NOMO-1 treated with dmso at 0.1 percent for 144 hours (cell line): ENCODE measurements at regions not wholly inside any gene's neighbourhood (a gene's known extent, or its start where the extent isn't known, plus 50 kb on each side); places are given as distances from the start of the nearest gene placed in this dataset.

Experiments used
- DNase-seq: peaks from one replicate; lab custom pipeline; 2025; ENCODE audit not compliant: unreplicated experiment; lab: John Stamatoyannopoulos, UW

GRCh38 chr9:119838210-119838609 is 469.0 kb upstream of the BRINP1 start:
- DNase-seq = no peak

- no peak for DNase-seq
Observed at GRCh38 chr9:119836036-119836435, 466.8 kb upstream of the BRINP1 start.

GRCh38 chr9:119834064-119834620 is 464.9 kb upstream of the BRINP1 start:
- no peak for DNase-seq

- DNase-seq = no peak
Observed at GRCh38 chr9:119831309-119831708, 462.1 kb upstream of the BRINP1 start.

- DNase-seq = no peak
Observed at GRCh38 chr9:119829748-119830147, 460.5 kb upstream of the BRINP1 start.

GRCh38 chr9:119829186-119829585 is 460.0 kb upstream of the BRINP1 start:
- no peak for DNase-seq

- no peak for DNase-seq
Observed at GRCh38 chr9:119827526-119827925, 458.3 kb upstream of the BRINP1 start.

- DNase-seq = no peak
Observed at GRCh38 chr9:119827126-119827525, 457.9 kb upstream of the BRINP1 start.

GRCh38 chr9:119818726-119819435 is 449.6 kb upstream of the BRINP1 start:
- DNase-seq = no peak

- DNase-seq = no peak
Observed at GRCh38 chr9:119810645-119811429, 441.6 kb upstream of the BRINP1 start.

- no peak for DNase-seq
Observed at GRCh38 chr9:119803679-119804078, 434.4 kb upstream of the BRINP1 start.

- DNase-seq = no peak
Observed at GRCh38 chr9:119802621-119803020, 433.4 kb upstream of the BRINP1 start.

GRCh38 chr9:119802133-119802532 is 432.9 kb upstream of the BRINP1 start:
- no peak for DNase-seq

- no peak for DNase-seq
Observed at GRCh38 chr9:119801311-119801710, 432.1 kb upstream of the BRINP1 start.

- no peak for DNase-seq
Observed at GRCh38 chr9:119795395-119795794, 426.2 kb upstream of the BRINP1 start.

- no peak for DNase-seq
Observed at GRCh38 chr9:119794836-119795235, 425.6 kb upstream of the BRINP1 start.

GRCh38 chr9:119793218-119793617 is 424.0 kb upstream of the BRINP1 start:
- no peak for DNase-seq

- no peak for DNase-seq
Observed at GRCh38 chr9:119792242-119792641, 423.0 kb upstream of the BRINP1 start.

GRCh38 chr9:119789987-119790386 is 420.8 kb upstream of the BRINP1 start:
- DNase-seq = no peak

GRCh38 chr9:119788921-119789320 is 419.7 kb upstream of the BRINP1 start:
- no peak for DNase-seq

- no peak for DNase-seq
Observed at GRCh38 chr9:119781886-119782285, 412.7 kb upstream of the BRINP1 start.

- DNase-seq = no peak
Observed at GRCh38 chr9:119775410-119775809, 406.2 kb upstream of the BRINP1 start.
